ENCODE measurements at regions not wholly inside any gene's neighbourhood (a gene's known extent, or its start where the extent isn't known, plus 50 kb on each side); places are given as distances from the start of the nearest gene placed in this dataset.

DNA sequence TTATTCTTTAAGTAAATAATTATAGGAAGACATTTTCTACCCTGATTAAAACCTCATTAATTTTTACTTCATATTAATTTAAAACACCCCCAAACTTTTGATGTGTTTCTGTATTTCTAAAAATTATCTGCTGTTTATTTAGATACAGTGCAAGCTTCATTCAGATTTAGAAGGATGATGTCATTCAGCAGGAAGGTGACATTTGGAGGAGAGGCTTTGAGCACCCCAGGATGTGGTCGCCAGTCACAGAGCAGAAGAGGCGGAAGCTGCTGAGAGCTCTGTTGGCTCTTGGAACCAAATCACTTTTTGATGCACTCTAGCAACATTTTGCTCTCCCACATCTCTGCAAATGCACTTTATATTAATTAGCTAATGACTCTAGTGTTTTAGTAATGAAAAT lies 233.9 kb upstream of the CACNA2D1 start (continued):
- no peak for TF ChIP-seq GABPB1 (CRISPR knock-in tag; IDR thresholded peaks at IDR 0.05)
- TF ChIP-seq PRRX2 (CRISPR knock-in tag; IDR thresholded peaks at IDR 0.05) = no peak
- no peak for TF ChIP-seq KAT7 (CRISPR knock-in tag; IDR thresholded peaks at IDR 0.05; ENCODE audit: borderline replicate concordance)
- TF ChIP-seq, protein P1, sequence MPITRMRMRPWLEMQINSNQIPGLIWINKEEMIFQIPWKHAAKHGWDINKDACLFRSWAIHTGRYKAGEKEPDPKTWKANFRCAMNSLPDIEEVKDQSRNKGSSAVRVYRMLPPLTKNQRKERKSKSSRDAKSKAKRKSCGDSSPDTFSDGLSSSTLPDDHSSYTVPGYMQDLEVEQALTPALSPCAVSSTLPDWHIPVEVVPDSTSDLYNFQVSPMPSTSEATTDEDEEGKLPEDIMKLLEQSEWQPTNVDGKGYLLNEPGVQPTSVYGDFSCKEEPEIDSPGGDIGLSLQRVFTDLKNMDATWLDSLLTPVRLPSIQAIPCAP (CRISPR knock-in tag; IDR thresholded peaks at IDR 0.05) = no peak
- TF ChIP-seq NFE2L1 (CRISPR knock-in tag; IDR thresholded peaks at IDR 0.05) = no peak

DNA sequence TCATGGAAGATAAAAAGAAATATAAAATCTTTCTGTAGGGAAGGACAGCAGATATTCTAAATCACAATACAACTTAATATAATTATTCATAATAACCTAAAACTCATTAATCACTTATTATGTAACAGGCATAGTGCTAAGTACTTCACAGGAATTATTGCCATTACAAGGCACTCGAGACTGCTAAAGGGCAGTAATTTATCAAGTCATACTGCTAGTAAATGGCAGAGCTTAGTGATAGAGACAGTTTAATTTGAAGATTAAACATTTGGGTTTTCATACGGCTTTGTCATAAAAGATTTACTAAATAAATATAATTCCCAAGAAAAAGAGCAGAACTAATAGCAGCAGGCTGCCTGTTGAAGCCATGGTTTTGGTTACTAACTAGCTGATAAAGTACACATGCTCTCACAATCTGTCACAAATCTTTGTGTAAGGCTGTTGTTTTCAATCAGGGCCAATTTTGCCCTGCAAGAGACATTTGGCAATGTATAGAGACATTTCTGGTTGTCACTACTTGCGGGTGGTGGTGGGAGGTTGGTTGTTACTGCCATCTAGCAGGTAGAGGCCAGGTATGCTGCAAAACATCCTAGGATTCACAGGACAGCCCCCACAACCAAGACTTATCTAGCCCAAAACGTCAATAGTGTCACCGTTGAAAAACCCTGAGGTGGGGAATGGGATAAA lies 233.3 kb upstream of the CACNA2D1 start:
- ChIA-PET CTCF (interaction anchor here (2.3 kb wide), 1 partner anchor 71 kb away, joined by 5 read pairs; no protein-coding TSS in a partner anchor), POLR2A (no interaction called here)
- H3K27me3 Mint-ChIP-seq (ENCODE audit: low read depth) = no peaks in the 10 kb centered on the region
- no peak overlapping the region for H3K4me3 Mint-ChIP-seq
- H3K9me3 Mint-ChIP-seq = no peaks in the 10 kb centered on the region
- no peak for TF ChIP-seq CREM (CRISPR knock-in tag; IDR thresholded peaks at IDR 0.05)
- TF ChIP-seq GTF2I (CRISPR knock-in tag; conservative IDR thresholded peaks at IDR 0.05) = no peak
- TF ChIP-seq, protein P2, sequence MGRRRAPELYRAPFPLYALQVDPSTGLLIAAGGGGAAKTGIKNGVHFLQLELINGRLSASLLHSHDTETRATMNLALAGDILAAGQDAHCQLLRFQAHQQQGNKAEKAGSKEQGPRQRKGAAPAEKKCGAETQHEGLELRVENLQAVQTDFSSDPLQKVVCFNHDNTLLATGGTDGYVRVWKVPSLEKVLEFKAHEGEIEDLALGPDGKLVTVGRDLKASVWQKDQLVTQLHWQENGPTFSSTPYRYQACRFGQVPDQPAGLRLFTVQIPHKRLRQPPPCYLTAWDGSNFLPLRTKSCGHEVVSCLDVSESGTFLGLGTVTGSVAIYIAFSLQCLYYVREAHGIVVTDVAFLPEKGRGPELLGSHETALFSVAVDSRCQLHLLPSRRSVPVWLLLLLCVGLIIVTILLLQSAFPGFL (CRISPR knock-in tag; IDR thresholded peaks at IDR 0.05; ENCODE audit: borderline replicate concordance) = no peak
- no peak for TF ChIP-seq SMAD4 (CRISPR knock-in tag; IDR thresholded peaks at IDR 0.05)
- no peak for TF ChIP-seq ESRRA (CRISPR knock-in tag; IDR thresholded peaks at IDR 0.05; ENCODE audit: borderline replicate concordance)
- TF ChIP-seq EMX1 (CRISPR knock-in tag; IDR thresholded peaks at IDR 0.05) = no peak
- TF ChIP-seq, protein P3, sequence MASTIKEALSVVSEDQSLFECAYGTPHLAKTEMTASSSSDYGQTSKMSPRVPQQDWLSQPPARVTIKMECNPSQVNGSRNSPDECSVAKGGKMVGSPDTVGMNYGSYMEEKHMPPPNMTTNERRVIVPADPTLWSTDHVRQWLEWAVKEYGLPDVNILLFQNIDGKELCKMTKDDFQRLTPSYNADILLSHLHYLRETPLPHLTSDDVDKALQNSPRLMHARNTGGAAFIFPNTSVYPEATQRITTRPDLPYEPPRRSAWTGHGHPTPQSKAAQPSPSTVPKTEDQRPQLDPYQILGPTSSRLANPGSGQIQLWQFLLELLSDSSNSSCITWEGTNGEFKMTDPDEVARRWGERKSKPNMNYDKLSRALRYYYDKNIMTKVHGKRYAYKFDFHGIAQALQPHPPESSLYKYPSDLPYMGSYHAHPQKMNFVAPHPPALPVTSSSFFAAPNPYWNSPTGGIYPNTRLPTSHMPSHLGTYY (CRISPR knock-in tag; IDR thresholded peaks at IDR 0.05) = no peak
- no peak for TF ChIP-seq ZNF263 (CRISPR knock-in tag; IDR thresholded peaks at IDR 0.05; ENCODE audit: low read depth)
- TF ChIP-seq, protein P4, sequence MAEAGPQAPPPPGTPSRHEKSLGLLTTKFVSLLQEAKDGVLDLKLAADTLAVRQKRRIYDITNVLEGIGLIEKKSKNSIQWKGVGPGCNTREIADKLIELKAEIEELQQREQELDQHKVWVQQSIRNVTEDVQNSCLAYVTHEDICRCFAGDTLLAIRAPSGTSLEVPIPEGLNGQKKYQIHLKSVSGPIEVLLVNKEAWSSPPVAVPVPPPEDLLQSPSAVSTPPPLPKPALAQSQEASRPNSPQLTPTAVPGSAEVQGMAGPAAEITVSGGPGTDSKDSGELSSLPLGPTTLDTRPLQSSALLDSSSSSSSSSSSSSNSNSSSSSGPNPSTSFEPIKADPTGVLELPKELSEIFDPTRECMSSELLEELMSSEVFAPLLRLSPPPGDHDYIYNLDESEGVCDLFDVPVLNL (CRISPR knock-in tag; IDR thresholded peaks at IDR 0.05; ENCODE audit: borderline replicate concordance, low read depth) = no peak
- no peak for TF ChIP-seq ZNF671 (CRISPR knock-in tag; IDR thresholded peaks at IDR 0.05)
- ATAC-seq (peak; percentile 65), DNase-seq (ENCODE audit: low spot score) (no peak)
- peak overlapping the region; percentile 73; the same call in 1 of the 2 replicates for H3K27ac Mint-ChIP-seq
- peaks cover 16% of the 10 kb centered on the region for H3K4me1 Mint-ChIP-seq
- no peaks in the 10 kb centered on the region for H3K36me3 Mint-ChIP-seq

DNA sequence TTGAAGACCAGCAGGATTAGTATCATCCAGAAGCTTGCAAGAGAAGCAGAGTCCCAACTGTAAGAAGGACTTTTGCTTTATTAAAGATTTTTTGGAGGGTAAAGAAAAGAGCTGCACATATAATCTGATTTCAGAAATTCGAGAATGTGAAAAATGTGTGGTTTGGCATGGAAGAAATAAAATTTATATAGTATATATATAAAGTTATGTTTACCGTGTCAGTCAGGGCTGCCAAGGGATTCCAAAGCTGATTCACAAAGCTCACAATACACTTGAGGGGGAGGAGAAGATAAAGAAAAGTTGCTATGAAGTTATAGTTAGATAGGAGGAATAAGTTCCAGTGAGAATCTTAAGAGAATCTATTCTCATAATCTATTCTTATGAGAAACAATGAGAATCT lies 231.8 kb upstream of the CACNA2D1 start:
- Mint-ChIP-seq H3K36me3 (no peaks in the 10 kb centered on the region), H3K9me3 (no peaks in the 10 kb centered on the region), H3K4me3 (no peak overlapping the region), H3K27me3 (ENCODE audit: low read depth) (no peaks in the 10 kb centered on the region), H3K4me1 (peaks cover 16% of the 10 kb centered on the region), H3K27ac (no peak overlapping the region)
- CTCF ChIA-PET = no interaction called here
- ATAC-seq (no peak), DNase-seq (ENCODE audit: low spot score) (no peak)
- TF ChIP-seq, protein P5, sequence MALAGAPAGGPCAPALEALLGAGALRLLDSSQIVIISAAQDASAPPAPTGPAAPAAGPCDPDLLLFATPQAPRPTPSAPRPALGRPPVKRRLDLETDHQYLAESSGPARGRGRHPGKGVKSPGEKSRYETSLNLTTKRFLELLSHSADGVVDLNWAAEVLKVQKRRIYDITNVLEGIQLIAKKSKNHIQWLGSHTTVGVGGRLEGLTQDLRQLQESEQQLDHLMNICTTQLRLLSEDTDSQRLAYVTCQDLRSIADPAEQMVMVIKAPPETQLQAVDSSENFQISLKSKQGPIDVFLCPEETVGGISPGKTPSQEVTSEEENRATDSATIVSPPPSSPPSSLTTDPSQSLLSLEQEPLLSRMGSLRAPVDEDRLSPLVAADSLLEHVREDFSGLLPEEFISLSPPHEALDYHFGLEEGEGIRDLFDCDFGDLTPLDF (CRISPR knock-in tag; IDR thresholded peaks at IDR 0.05) = no peak
- POLR2A ChIA-PET = no interaction called here

DNA sequence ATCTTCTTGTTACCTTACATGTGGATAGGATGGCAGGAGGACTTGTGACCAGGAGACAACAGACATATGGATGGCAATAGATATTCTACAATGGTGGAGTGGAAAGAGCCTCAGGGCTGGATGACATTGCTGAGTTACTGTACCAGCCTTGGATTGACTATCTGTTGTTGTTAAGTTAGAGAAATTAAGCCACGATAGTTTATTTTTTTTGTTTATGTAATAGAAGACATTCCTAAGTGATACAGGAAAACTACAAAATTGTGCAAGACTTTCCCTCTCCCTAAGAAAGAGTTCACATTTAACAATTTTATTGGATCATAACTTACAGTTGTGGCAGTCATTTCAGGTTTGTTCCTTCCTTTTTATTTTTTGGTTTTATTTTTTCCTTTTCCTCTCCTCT lies 230.7 kb upstream of the CACNA2D1 start:
- Mint-ChIP-seq H3K4me1 (peaks cover 16% of the 10 kb centered on the region), H3K27me3 (ENCODE audit: low read depth) (no peaks in the 10 kb centered on the region), H3K36me3 (no peaks in the 10 kb centered on the region), H3K4me3 (no peak overlapping the region), H3K27ac (no peak overlapping the region), H3K9me3 (no peaks in the 10 kb centered on the region)
- CTCF ChIA-PET = no interaction called here
- ATAC-seq = no peak
- no peak for DNase-seq (ENCODE audit: low spot score)
- POLR2A ChIA-PET = no interaction called here
- TF ChIP-seq ZNF232 (CRISPR knock-in tag; IDR thresholded peaks at IDR 0.05) (no peak), SMAD3 (CRISPR knock-in tag; IDR thresholded peaks at IDR 0.05; ENCODE audit: borderline replicate concordance) (no peak)
- TF ChIP-seq, protein P1 (CRISPR knock-in tag; IDR thresholded peaks at IDR 0.05) = no peak
- TF ChIP-seq, protein P6, sequence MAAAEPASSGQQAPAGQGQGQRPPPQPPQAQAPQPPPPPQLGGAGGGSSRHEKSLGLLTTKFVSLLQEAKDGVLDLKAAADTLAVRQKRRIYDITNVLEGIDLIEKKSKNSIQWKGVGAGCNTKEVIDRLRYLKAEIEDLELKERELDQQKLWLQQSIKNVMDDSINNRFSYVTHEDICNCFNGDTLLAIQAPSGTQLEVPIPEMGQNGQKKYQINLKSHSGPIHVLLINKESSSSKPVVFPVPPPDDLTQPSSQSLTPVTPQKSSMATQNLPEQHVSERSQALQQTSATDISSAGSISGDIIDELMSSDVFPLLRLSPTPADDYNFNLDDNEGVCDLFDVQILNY (CRISPR knock-in tag; IDR thresholded peaks at IDR 0.05) = no peak
- TF ChIP-seq, protein P7, sequence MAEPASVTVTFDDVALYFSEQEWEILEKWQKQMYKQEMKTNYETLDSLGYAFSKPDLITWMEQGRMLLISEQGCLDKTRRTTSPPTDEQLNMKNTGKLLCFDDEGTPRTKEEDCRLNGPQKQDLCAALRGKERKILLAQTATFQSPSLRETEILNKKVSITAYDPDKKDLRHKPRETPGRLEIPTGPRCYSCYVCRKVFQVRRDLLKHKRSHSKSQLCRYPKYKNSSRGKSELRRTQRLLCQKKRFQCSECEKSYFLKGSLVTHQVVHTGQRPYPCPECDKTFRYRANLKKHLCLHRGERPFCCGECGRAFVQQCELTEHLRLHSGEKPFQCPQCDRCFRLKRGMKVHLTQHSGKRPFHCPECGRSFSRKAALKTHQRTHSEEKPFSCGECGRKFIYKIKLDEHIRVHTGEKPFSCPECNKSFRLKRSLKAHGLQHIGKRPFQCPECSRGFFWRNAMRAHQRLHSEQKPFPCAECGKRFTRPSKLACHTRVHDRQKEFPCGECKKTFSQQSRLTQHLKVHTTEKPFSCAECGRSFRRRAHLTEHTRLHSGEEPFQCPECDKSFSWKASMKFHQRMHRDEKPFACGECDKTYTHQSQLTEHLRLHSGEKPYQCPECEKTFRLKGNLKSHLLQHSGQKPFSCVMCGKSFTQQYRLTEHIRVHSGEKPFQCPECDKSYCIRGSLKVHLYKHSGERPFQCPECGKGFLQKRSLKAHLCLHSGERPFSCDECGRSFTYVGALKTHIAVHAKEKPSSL (CRISPR knock-in tag; conservative IDR thresholded peaks at IDR 0.05) = no peak
